IPS-NIHi11 (cell line): ENCODE measurements at regions not wholly inside any gene's neighbourhood (a gene's known extent, or its start where the extent isn't known, plus 50 kb on each side); places are given as distances from the start of the nearest gene placed in this dataset.
A peak's percentile ranks its signal among the peaks of the same experiment; 100 is the strongest.
"Not testable (repeated sequence)": the region's sequence is repeated elsewhere in the genome, so short reads cannot be mapped to it uniquely, and the experiment has no call there.

ENCODE experiments used
- DNase-seq: peaks from one replicate; pipeline ENCODE4 v3.0.0; 2012; ENCODE audit warnings: mixed read lengths, low spot score

DNA sequence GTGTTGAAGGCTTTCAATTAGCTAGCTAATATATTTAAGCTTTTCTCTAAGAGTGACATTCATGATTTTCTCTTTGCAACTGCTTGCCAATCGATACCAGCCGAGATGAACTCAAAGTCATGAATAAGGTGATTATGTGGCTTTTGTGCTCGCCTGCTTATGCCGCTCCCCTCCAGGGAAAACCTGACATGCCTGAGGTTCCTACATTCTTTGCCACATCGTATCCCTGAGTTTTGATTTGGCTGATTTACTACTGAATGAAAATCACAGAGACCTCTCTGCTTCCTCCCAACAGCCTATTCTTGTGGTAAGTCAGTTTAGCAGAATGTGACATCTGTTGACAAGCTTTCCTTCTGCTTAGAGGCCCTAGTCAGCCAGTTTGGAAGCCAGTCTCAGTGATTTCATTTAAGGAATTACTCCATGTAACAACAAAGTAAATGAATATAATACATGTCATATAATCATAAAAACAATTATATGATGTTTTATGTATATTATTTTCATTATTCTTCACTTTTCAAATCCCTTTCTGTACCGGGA is 513.4 kb downstream of the CSNK1G3 start:
- peak; percentile 23 for DNase-seq

DNA sequence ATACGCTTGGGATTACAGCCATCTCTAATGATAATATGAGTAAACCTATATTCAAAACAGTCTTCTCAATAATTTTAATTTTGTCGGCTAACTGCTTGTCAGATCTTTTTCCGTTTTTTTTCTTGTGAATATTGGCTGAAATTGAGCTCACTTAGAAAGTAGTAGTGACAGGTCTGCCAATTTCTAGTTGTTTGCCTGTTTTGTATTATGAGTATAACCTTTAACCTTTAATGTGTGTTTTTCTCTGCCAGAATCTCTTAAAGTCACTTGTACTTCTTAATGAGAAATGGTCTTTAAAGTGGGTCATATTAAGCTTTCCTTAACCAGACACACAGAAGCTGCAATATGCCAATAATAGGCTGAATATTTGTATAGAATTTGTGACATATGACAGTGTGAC is 511.0 kb downstream of the CSNK1G3 start:
- no peak for DNase-seq

DNA sequence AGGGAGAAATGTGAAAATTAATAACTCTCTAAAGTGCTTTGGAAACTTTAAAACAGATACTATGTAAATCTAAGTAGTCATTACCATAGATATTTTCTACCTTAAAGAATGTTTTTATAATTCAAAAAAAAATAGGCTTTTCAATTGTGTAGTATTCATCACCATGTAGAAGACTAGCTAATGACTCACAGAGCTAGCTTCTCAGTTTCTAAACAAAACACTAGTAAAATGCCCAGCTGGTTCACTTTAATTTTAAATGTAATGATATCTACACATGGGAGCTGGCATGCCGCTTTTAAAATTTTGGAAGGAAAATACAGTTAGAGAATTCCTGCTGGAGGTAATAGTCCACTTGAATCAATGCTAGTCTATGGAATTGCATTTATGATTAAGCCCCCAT is 509.8 kb downstream of the CSNK1G3 start:
- no peak for DNase-seq

DNA sequence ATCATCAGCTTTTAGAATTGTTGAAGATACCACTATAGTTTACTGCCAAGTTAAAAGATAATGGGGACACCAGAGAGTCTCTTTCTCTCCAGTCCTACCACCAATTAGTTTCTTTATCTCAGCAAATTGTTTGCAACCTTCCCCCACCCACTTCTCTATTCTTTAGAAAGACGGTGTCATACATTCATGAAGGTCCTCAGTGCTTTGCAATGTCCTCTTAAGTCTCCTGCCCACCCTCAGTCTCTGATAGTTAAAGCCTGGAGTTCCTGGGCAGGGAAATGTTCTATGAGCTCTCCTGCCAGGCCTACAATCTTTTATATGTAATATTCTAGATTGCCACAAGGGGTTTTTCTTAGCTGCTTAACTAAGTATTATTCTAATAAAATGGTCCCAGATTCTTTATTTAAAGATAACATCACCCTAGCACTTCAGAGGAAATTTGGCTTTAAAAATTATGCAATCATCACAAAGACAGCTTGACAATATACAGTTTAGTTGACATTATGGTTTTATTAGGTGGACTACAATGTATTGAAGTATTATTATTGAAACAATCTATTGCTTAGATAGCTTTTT is 509.2 kb downstream of the CSNK1G3 start:
- no peak for DNase-seq

DNA sequence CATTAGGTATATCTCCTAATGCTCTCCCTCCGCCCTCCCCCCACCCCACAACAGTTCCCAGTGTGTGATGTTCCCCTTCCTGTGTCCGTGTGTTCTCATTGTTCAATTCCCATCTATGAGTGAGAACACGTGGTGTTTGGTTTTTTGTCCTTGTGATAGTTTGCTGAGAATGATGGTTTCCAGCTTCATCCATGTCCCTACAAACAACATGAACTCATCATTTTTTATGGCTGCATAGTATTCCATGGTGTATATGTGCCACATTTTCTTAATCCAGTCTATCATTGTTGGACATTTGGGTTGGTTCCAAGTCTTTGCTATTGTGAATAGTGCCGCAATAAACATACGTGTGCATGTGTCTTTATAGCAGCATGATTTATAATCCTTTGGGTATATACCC is 505.3 kb downstream of the CSNK1G3 start:
- not testable (repeated sequence) for DNase-seq

DNA sequence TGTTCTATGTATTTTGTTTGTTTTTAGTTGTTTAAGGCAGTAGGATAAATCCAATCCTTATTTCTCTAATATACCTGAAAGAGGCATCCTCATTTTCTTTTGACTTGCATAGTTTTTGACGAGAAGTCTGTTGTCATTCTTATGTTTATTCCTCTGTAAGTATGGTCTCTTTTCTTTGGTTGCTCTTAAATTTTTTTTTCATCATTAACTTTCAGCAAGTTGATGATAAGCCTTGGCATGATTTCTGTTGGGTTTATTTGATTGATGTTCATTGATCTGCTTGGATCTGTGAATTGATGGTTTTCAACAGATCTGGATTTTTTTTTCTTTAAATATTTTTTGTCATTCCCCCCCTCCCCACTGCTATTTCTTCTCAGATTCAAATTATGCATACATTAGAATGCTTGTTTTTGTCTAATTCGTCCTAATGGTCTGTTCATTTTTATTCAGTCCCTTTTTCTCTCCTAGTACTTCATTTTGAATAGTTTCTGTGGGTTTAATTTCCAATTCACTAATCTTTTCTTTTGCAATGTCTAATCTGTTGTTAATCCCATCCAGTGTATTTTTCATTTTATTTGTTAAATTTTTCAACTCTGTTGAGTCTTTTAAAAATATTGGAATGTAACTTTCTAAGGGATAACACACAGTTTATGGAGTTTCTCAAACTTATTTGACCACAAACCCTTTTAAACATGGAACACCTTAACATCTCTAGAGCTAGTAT is 495.9 kb downstream of the CSNK1G3 start:
- DNase-seq, result no peak

DNA sequence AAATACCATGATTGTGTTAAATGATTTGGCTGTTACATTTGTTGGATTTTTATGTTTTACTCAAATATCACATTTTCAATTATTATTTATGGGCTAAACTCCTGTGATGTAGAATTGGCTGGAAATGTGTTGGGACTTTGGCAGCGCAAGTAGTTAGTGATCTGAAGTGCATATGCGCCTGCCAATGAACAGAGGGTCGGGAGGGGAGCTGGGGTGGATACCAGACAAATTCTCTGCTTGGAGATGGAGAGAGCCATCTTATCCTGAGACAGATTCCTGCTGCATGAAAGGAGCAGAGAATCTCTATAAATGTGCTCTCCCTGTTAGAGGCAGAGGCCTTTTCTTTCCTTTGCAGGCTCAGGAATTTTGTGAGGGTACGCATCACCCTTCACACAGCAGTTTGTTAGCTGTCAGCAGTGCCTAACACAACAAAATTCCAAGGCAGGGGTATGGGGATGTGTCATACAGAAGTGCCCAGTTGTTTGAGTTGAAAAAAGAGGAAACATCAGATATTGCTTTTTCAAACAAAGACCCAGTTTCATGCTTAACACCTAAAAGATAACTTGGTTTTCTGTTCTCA is 489.1 kb downstream of the CSNK1G3 start:
- DNase-seq, result no peak

DNA sequence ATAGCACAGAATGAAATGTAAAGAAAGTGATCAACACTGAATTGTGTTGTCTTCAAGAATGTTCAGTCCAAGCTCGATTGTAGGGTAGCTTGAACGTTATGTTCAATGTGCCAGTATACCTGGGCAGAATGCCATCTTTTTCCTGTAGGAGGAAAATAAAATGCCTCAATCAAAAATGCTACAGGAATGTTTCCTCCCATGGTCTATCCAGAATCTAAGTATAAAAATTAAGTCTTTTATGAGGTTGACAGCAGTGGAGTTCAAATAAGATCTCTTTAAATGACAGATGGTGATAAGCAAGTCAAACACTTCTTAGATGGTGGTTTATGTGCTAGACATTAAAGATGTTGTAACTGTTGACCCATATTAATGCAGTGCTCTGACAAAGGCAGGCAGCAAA is 488.6 kb downstream of the CSNK1G3 start:
- no peak for DNase-seq

DNA sequence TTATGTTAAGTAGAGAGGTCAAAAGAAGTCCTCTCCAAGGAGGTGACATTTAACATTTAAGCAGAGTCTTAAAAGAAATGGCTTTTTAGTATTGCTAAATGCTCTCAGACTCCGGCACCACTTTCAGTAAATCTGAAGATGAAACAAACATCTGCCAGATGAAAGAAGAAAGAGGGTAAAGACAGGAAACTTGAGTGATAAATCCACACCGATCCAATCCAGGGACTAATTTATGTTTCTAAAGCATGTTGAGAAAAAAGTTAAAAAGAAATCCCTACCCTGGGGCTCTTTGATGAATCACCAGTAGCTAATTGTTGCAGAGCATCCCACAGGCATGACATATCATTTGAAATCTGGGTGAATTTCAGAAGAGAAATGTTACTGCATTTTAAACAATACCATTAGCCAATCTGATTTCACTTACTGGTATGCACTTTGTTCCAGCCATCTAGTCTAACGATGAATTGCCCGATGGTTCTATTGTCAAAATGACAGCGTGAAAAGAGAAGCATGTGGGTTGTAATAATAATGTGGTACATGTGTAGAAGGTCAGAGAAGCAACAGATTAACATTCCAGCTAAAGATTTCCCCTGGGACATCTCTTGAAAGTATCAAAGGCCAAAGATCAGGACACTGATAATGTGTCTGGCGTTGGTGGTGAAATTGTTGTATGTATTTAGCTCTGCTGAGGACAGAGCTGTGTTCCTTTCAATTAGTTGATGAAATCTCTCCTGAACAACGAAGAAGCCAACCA is 485.7 kb downstream of the CSNK1G3 start:
- no peak for DNase-seq

DNA sequence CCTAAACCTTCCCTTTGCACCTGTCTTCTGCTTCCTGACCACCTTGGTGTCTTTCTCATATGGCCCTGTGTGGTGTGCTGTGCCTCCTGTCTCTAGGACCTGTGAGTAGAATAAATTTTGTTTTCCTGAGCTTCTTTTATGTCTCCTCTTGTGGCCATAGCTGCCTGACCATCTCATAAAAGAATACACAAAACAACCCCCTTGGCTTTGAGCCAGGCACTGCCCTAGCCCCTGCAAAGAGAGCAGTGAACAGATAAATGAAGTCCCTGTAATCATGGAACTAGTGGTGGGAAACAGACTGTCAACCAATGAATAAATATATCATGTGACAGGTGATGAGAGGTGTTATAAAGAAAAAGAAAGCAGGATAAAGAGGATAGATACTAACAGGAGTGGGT is 485.1 kb downstream of the CSNK1G3 start:
- DNase-seq, result no peak

DNA sequence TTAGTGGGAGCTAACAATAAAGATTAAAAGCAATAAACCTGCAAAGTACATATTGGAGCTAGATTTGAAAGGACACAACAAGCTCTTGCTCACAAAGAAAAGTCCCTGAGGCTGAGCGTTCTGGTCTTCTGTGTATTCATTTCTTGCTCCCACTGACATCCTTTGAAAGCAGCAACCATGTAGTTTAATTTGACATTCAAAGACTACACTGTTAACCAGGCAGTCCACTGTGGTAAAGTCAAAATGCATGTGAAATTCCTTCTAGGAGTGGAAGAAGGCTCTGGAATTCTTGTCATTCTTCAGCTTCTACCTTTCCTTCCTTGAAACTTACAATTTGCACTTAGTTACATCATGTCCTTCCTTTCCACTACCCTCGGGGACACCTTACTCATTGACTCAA is 480.7 kb downstream of the CSNK1G3 start:
- no peak for DNase-seq

DNA sequence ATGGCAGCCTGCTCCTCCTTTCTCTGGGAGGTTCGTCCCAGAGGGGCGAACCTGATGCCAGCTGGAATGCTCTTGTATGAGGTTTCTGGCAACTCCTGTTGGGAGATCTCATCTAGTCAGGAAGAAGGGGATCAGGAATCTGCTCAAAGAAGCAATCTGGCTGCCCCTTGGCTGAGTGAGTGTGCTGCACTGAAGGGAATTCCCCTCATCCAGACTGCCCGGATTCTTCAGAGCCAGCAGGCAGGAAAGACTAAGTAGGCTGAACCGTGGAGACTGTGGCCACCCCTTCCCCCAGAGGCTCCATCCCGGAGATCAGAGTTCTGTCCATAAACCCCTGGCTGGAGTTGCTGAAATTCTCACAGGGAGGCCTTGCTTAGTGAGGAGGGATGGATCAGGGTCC is 476.0 kb downstream of the CSNK1G3 start:
- no peak for DNase-seq

DNA sequence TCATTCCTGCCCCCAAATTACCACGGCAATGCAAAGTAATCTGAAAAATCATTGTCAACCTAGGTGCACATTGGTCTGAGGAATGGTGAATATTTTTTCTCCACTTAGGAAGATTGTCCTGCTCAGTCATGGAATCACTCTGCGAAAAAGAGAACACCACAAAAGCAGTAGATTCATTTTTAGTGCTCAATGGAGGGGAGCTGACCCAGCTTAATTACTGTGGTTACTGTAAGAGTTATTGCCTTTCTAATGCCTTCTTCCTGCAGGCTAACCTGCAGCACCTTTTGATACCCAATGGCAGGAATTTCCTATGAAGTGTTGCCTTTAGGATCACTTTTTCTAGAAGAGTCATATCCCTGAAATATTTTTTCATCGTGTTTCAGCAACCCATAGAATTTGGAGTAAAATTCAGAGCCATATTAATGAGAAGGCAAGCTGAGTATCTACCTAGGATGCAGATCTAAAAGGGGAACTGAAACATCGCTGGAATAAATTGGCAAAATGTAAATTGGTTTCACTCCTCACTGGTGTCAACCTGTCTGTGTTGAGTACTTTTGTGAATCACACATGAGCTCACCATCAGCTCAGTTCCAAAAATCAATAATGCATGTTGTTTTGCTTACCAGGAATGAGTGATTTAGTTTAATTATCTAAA is 464.5 kb downstream of the CSNK1G3 start:
- DNase-seq, result no peak

DNA sequence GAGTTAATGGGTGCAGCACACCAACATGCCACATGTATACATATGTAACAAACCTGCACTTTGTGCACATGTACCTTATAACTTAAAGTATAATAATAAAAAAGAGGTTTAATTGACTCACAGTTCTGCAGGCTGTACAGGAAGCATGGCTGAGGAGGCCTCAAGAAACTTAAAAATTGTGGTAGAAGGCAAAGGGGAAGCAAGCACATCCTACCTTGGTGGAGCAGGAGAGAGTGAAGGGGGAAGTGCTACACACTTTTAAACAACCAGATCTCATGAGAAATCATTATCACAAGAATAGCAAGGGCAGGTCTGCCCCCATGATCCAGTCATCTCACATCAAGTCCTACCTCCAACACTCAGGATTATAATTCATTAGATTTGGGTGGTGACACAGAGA is 463.5 kb downstream of the CSNK1G3 start:
- not testable (repeated sequence) for DNase-seq

DNA sequence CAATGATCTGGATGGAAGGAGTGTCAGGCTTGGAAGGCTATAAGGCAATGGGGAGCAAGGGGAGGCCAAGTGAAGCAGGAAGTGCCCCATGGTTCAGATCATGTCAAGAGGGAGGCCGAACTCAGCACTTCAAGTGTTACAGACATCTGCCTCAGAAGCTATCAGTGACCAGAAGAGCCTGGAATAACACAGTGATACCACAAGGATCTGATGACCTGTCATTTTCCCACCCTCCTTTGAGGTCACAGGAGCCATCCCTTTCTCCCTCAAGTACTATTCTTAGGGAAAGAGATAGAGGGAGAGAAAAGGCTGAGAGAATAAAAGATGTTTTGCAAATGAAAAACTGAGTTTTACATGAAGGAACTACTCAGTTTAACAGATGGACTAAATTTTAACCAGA is 454.8 kb downstream of the CSNK1G3 start:
- DNase-seq, result no peak

DNA sequence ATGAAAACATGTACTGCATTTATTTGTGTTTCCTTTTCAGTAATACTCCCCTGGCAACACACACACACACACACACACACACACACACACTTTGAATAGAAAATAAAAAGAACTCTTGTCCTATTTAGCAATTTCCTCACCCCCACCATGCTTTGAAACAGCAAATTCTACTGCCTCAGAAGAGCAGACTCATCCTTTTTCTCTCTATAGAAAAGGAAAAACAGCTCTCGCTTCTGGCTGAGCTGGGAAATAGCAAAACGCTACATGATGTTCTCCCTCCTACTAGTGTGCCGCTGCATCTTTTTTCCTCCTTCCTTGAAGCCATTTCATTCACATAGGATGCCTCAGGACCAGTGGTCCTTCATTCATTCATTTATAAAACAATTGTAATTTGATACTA is 453.6 kb downstream of the CSNK1G3 start:
- no peak for DNase-seq

DNA sequence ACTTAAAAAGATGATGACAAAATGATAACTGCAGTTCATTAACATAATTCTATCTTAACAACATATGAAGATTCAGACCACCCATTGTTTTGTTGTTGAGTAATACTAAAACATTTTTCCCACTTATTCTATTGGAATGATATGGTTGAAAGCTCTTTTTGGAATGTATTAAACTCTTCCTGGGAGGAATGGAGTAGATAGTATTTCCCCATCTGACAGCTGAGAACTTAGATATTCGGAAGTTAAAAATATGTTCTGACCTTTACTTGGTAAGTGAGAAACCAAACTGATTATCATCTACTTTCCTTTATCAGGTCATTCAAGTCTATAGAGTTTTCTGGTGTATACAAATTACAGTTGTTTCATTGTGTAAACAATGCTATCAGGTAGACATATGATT is 452.9 kb downstream of the CSNK1G3 start:
- no peak for DNase-seq

DNA sequence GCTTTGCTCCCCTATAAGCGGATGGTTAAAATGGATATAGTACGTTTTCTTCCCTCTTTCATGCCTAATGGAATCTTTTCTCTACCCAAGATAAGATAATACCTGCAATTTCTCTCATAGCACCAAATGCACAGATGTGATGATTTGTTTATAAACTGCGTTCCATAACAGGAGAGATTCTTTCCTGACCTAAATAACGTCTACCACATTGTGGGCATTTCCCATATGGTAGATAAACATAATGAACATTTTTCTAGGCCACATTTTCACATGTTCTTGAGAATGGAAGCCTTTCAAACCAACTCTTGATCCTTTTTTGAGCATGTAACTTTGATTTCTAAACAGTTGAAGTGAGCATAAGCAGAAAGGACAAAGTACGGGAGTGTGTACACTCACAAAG is 448.5 kb downstream of the CSNK1G3 start:
- no peak for DNase-seq

DNA sequence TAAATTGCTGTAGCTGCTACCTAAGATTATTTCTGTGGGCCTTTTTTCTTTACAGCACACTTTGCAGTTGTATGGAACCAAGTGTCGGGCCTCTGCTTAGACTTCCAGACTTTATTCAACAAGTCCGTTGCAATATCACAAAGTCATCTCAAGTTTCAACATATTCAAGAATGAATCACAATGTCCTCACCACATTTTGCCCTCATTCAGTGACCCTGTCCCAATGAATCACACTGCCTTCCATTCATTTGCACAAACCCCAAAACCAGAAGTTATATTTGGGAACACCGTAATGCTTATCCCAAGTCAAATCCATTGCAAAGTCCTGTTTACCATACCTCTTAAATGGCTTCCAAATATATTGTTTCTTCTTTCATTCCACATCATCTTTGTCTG is 439.6 kb downstream of the CSNK1G3 start:
- no peak for DNase-seq

DNA sequence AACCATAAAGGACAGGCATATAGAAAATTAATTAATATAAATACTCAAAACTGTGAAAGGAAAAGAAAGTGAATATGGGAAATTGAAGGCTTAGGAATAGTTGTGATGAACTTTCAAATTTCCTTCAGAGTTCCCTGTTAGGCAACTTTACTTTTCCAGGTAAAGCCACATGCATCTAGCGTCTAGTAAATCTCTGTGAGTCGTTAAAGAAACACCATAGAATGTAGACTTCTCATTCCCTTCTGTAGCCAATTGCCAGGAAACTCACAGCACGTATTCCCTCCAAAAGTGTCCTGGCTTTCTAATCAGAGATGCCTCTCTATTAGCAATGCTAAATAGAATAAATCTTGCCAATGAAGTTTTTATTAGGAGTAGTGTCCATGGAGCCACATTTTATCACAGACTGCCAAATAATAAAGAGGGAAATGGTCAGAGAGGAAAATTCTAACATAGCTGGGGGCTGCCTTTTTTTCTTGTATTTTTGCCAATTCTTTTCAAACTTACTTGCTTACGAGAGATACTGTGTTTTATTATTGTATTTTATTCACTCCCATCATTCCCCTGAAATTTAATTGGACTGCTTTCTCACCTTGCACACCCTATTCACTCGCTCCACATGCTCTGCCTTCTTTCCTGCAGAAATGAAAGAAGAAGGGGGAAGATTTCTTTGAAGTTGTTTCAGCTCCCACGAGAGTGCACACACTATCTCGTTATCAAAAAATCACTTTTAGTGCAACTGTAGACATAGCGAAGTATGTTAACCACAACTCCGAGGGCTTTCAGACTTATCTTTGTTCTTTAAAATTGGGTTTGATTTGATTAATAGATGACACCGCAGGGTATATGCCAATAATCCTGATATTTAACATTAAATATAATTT is 439.0 kb downstream of the CSNK1G3 start:
- no peak for DNase-seq

DNA sequence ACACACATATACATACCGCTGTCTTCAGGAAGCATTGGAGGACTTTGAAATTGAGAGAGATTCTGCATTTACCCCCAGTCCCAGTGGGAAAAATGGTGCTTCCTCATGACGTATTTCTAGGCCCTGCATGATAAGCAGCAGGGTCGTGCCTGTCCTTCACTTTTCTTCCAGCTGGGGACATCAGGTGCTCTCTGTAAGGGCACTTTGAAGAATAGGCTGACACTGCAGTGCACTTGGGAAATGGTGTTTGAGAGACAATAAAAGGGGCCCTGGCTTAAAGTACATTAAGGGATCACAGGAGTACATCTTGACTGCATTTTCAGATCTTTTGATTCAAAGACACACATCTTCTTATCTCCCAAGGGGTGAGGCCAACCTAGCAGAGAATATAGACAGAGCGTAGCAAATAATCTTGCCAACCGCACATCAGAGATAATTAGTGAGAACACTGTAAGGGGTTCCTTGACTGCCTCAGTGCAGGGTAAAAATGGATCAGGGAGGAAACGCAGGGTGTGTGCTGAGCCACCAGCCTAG is 437.9 kb downstream of the CSNK1G3 start:
- DNase-seq, result no peak
